Panc1 (cell line): ENCODE measurements at regions not wholly inside any gene's neighbourhood (a gene's known extent, or its start where the extent isn't known, plus 50 kb on each side); places are given as distances from the start of the nearest gene placed in this dataset.

ENCODE experiments used
- ATAC-seq: fragments of 200-7000 bp; cut with Tn5 transposase; 2 replicates; pipeline ENCODE4 v1.9.1; 2020; ENCODE audit warnings: mild to moderate bottlenecking, moderate library complexity
- BruUV-seq: library from RNA; stranded (reverse); fragments of 400-500 nt; replicated peaks from 2 replicates; lab custom pipeline; 2021; lab: Mats Ljungman, UMichigan
- CTCF ChIA-PET: fragments of 300-600 bp; sonication (Branson Sonifier 250); formaldehyde crosslinking; loops from one replicate; lab custom pipeline; 2022; ENCODE audit warnings: antibody characterized with exemption; lab: Charles Lee
- POLR2A ChIA-PET: fragments of 300-600 bp; sonication (Branson Sonifier 250); formaldehyde crosslinking; loops from one replicate; lab custom pipeline; 2022; ENCODE audit warnings: antibody characterized with exemption; lab: Charles Lee
- DNase-seq: peaks from one replicate; pipeline ENCODE4 v3.0.0-alpha.2; 2010; ENCODE audit warnings: low read depth, low spot score
- H3K27ac ChIP-seq: 2 replicates; pipeline ENCODE4 v1.5.1; 2011; ENCODE audit warnings: mild to moderate bottlenecking, low read length, inconsistent platforms
- H3K27me3 ChIP-seq: fragments of 200-500 bp; sonication (Bioruptor generic); 2 replicates; pipeline ENCODE4 v1.6.0; 2014; ENCODE audit warnings: low read length, inconsistent platforms; ENCODE audit not compliant: control insufficient read depth, insufficient read depth
- H3K36me3 ChIP-seq: fragments of 200-500 bp; sonication (Bioruptor generic); 2 replicates; pipeline ENCODE4 v1.5.1; 2014; ENCODE audit warnings: inconsistent platforms, mild to moderate bottlenecking, low read length, moderate library complexity; ENCODE audit not compliant: control insufficient read depth, insufficient read depth
- H3K4me1 ChIP-seq: 2 replicates; pipeline ENCODE4 v1.5.1; 2011; ENCODE audit warnings: inconsistent platforms, mild to moderate bottlenecking, low read length, moderate library complexity; ENCODE audit not compliant: control insufficient read depth, insufficient read depth
- H3K4me3 ChIP-seq, 2 experiments: 2 replicates each; pipeline ENCODE4 v1.5.1; 2011 to 2012; ENCODE audit warnings: low read depth in 2 of 2, low read length in 2 of 2, mild to moderate bottlenecking in 2 of 2, inconsistent platforms in 1 of 2, moderate library complexity in 1 of 2
- H3K9me3 ChIP-seq: fragments of 200-500 bp; sonication (Bioruptor generic); 2 replicates; pipeline ENCODE4 v1.5.1; 2014; ENCODE audit warnings: low read depth, mild to moderate bottlenecking, inconsistent platforms, low read length, moderate library complexity; ENCODE audit not compliant: control insufficient read depth, insufficient read depth
- CTCF ChIP-seq: fragments of 450-650 bp; IDR thresholded peaks from 2 replicates; pipeline ENCODE4 v1.5.1; 2017; ENCODE audit warnings: mild to moderate bottlenecking
- POLR2AphosphoS5 ChIP-seq: IDR thresholded peaks from 2 replicates; pipeline ENCODE4 v1.6.1; 2012; ENCODE audit warnings: mild to moderate bottlenecking, low read depth, low read length, moderate library complexity
- SIN3A ChIP-seq: IDR thresholded peaks from 2 replicates; pipeline ENCODE4 v1.6.1; 2012; ENCODE audit warnings: low read depth, mild to moderate bottlenecking, low read length, moderate library complexity, borderline replicate concordance; ENCODE audit not compliant: insufficient read depth
- TCF7L2 ChIP-seq: IDR thresholded peaks from 2 replicates; pipeline ENCODE4 v1.6.1; 2011; ENCODE audit warnings: mild to moderate bottlenecking, low read depth, low read length, inconsistent platforms
- in situ Hi-C: cut with HindIII; loops from 2 replicates; pipeline ENCODE4 v1.10.0; 2016; ENCODE audit warnings: low sequenced_read_pairs, low pct_unique_long_range_greater_than_20kb
- intact Hi-C: fragments of 100-400 bp; cut with micrococcal nuclease; formaldehyde crosslinking; loops from one replicate; pipeline ENCODE4 v1.10.0; 2022; ENCODE audit not compliant: unreplicated experiment
- TF ChIP-seq, protein P1 (sequence below), 2 experiments: IDR thresholded peaks; 2 replicates each; pipeline ENCODE4 v1.6.1; 2011 to 2012; ENCODE audit warnings: low read depth in 2 of 2, control low read depth in 1 of 2, low read length in 1 of 2, mild to moderate bottlenecking in 1 of 2, moderate library complexity in 1 of 2; ENCODE audit not compliant: insufficient read depth in 1 of 2

DNA sequence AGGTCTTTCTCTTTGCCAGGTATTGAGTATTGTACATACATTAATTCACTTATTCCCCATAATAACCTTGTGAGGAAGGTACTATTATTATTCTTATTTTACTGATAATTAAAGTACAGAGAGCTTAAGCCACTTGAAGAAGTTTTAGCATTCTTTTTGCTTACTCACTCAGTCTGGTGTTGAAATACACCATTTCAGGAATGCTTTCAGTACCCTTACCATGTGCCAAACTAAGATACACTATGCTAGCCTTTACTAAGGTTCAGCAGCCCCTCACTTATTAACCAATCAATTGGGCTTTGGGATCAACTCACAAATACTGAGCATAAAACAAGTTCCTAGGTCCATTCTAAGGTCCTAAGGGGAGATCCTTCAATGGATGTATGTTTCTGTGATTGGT lies 179.0 kb upstream of the FGF13 start:
- no peak for ATAC-seq
- H3K36me3 ChIP-seq, result no peaks in the 10 kb centered on the region
- no peaks in the 10 kb centered on the region for H3K27me3 ChIP-seq
- POLR2A ChIA-PET, result no interaction called here
- intact Hi-C loops, result no loop called here
- H3K4me1 ChIP-seq, result no peaks in the 10 kb centered on the region
- H3K9me3 ChIP-seq, result no peaks in the 10 kb centered on the region
- CTCF ChIA-PET, result no interaction called here
- no peak for DNase-seq
- TF ChIP-seq SIN3A (no peak), CTCF (no peak), TCF7L2 (no peak), POLR2AphosphoS5 (no peak)
- TF ChIP-seq, protein P1, sequence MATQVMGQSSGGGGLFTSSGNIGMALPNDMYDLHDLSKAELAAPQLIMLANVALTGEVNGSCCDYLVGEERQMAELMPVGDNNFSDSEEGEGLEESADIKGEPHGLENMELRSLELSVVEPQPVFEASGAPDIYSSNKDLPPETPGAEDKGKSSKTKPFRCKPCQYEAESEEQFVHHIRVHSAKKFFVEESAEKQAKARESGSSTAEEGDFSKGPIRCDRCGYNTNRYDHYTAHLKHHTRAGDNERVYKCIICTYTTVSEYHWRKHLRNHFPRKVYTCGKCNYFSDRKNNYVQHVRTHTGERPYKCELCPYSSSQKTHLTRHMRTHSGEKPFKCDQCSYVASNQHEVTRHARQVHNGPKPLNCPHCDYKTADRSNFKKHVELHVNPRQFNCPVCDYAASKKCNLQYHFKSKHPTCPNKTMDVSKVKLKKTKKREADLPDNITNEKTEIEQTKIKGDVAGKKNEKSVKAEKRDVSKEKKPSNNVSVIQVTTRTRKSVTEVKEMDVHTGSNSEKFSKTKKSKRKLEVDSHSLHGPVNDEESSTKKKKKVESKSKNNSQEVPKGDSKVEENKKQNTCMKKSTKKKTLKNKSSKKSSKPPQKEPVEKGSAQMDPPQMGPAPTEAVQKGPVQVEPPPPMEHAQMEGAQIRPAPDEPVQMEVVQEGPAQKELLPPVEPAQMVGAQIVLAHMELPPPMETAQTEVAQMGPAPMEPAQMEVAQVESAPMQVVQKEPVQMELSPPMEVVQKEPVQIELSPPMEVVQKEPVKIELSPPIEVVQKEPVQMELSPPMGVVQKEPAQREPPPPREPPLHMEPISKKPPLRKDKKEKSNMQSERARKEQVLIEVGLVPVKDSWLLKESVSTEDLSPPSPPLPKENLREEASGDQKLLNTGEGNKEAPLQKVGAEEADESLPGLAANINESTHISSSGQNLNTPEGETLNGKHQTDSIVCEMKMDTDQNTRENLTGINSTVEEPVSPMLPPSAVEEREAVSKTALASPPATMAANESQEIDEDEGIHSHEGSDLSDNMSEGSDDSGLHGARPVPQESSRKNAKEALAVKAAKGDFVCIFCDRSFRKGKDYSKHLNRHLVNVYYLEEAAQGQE (IDR thresholded peaks at IDR 0.05; ENCODE audit: insufficient read depth in 1 of 2, low read depth in 2 of 2, low read length in 1 of 2), result no peak
- BruUV-seq, result no TSS peak
- no peak overlapping the region for H3K27ac ChIP-seq
- H3K4me3 ChIP-seq, result no peak overlapping the region
- in situ Hi-C loops, result no loop called here

DNA sequence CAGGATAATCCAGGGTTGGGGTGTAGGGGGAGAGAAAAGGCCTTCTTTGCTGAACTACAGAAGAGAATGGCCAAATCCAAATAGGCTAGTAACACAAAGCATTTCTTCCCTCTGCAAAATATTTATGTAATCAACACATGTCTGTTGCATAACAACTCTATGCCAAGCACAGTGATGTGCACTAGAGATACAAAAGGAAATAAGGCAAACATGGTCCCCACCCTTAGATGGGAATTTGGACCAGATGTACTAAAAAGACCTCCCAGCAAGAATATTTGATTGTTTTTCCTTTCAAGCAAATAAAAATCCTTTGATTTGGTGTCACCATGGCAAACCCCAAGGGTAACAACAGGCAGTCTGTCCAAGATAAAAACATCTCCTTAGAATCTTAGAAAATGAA lies 177.6 kb upstream of the FGF13 start:
- intact Hi-C loops, result no loop called here
- in situ Hi-C loops, result no loop called here
- TF ChIP-seq POLR2AphosphoS5 (no peak), TCF7L2 (no peak), SIN3A (no peak), CTCF (no peak)
- TF ChIP-seq, protein P1 (IDR thresholded peaks at IDR 0.05; ENCODE audit: insufficient read depth in 1 of 2, low read depth in 2 of 2, low read length in 1 of 2), result no peak
- ATAC-seq, result no peak
- CTCF ChIA-PET, result no interaction called here
- H3K27ac ChIP-seq, result no peak overlapping the region
- DNase-seq, result no peak
- no TSS peak for BruUV-seq
- no peaks in the 10 kb centered on the region for H3K27me3 ChIP-seq
- H3K36me3 ChIP-seq, result no peaks in the 10 kb centered on the region
- no peak overlapping the region for H3K4me3 ChIP-seq
- POLR2A ChIA-PET, result interaction anchor here (0.7 kb wide), 1 partner anchor 612 kb away, joined by 6 read pairs; no protein-coding TSS in a partner anchor
- no peaks in the 10 kb centered on the region for H3K4me1 ChIP-seq
- H3K9me3 ChIP-seq, result no peaks in the 10 kb centered on the region
